ENCODE measurements at regions not wholly inside any gene's neighbourhood (a gene's known extent, or its start where the extent isn't known, plus 50 kb on each side); places are given as distances from the start of the nearest gene placed in this dataset.

DNA sequence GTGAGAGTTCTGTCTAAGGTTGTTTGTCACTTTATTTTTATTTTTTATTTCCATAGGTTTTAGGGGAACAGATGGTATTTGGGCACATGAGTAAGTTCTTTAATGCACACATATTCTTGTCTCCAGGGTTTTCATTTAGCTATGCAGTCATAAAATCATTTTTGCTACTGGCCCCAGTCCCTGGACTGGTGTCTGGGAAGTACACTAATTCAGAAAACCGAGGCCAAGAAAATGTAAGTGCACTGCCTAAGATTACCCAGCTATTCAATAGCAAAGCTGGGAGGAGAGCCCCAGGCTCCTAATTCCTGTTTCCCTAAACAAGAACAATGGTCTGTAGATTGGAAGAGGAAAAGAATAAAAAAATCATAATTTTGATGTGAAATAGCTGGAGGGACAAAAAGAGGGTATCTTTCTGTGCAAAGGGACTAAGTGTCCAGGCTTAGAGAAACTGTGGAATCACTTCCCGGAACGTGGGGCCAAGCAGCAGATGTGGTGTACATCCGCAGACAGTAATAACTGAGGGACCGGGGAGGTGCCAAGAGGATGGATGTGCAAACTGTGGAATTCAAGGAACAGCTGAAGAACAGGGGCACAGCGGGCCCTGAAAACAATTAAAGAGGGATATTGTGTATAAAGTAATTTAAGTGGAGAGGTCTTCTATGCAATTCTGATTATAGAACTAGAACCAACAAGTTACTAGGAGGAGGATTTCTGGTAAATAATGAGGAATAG lies 236.3 kb downstream of the ACKR3 start:
- DNase-seq, result peak; percentile 49

- DNase-seq, result no peak
Measured at GRCh38 chr2:236809716-236810115, 240.1 kb downstream of the ACKR3 start.

- DNase-seq, result no peak
Measured at GRCh38 chr2:236811062-236811656, 241.5 kb downstream of the ACKR3 start.

DNA sequence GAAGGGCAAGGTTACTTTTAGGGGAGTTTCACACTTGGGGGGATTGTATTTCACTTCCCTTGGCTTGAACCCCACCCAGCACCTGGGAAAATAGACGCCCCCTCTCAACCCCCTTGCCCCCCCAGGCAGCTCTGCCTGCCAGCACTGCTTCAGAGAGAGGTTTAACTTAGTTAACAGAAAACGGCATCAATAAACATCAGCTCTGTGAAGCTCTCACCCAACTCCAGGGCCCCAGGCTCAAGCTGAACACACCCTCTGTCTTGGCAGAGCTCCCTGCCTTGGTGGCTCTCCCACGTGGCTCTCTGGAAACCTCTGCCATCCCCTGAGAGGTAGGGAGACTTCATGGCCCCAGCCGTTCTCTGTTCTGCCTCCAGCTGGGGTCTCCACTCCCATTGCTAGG lies 244.1 kb downstream of the ACKR3 start:
- DNase-seq, result no peak

- DNase-seq, result no peak
Measured at GRCh38 chr2:236814593-236814992, 245.0 kb downstream of the ACKR3 start.

DNA sequence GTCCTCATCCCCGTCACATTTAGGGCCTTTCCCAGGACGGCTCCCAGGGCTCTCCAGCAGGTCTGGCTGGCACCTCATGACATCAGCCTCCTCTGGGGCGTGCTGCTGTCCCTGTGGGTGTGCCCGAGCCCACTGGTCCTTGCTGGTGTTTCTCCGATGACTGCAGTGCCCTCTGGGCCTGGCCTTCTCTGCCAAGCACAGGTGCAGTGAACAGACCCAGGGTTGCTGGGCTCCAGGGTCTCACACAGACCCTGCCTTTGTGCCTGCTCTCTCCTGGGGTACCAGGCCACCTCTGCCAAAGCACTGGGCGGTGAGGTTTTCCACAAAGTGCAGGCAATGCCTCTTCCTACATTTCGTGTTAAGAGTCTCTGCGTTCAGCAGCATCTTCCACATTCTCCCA lies 246.1 kb downstream of the ACKR3 start:
- DNase-seq, result no peak

DNA sequence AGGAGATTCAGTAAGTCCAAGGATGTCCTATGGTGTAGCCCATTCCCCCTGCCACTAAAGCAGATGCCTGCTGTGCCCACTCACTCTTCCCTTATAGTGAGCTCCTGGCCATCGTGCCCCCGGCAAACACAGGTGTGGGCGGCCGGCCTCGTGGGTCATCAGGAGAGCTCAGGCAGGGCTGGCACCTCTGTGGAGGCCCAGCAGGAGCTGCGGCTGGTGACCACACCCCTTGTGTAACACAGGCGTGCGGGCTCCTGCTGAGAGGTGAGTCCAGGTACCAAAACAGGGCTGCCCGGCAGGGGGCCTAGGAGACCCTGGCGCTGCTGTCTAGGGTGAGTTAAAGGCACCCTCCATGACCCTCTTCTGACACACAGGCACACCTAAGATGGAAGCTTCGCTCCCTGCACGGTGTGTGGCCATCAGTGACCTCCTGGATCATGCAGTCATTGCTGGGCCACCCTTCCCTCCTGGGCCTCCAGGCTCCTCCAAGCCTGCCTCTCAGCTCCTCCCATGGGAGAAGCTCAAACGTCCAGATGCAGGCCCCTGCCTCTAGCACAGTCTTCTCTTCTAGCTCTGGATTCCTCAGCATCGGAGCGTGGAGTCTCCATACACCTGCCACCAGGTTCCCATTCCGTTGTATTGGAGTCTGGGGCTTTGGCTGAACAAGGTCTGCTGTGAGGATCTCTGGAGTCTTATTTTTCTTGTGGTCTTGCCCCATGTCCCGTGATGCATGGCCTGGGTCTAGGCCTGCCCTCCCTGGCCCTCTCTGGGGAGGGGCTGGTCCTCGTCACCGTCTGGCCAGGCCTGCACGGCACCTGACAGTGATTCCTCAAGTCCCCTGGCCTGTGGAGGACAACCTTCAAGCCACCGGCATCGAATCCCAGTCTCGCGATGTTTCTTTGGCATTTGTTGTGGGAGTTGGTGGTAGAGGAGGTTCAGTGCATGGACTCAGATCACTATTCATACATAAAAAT lies 246.9 kb downstream of the ACKR3 start:
- no peak for DNase-seq

DNA sequence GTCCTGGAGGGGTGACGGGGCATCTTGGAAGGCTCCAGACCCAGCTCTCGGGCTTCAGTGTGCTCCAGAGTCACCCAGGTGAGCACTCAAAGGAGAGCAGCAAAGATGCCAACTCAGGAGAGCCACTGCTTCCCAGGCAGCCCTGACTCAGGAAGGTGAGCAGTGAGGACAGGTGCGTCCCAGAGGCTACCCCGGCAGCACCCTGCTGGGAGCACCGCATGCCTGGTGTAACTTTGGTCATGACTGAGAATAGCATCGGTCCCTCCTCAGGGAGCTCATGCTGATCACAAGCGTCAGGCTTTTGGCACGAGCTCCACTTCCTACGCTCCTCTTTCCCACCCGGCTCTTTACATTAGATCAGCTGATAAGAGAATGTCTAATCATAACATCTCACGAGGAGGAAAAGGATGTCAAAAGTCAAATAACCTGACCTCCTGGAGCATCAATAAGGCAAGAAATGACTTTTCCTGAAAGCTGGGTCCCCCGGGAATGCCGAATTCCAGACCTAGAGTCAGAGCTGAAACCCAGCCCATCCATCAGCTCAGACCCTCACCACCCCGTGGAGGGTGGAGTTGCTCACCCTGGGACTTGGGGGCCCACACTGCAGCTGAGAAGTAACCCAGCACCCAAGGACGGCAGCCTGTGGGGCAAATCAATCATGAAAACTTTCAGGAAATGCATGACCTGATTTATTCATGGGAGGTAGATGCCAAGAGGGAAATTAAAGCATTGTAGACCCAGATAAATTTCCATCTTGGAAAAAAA lies 248.8 kb downstream of the ACKR3 start:
- no peak for DNase-seq

- DNase-seq, result no peak
Measured at GRCh38 chr2:236819275-236820002, 249.8 kb downstream of the ACKR3 start.

DNA sequence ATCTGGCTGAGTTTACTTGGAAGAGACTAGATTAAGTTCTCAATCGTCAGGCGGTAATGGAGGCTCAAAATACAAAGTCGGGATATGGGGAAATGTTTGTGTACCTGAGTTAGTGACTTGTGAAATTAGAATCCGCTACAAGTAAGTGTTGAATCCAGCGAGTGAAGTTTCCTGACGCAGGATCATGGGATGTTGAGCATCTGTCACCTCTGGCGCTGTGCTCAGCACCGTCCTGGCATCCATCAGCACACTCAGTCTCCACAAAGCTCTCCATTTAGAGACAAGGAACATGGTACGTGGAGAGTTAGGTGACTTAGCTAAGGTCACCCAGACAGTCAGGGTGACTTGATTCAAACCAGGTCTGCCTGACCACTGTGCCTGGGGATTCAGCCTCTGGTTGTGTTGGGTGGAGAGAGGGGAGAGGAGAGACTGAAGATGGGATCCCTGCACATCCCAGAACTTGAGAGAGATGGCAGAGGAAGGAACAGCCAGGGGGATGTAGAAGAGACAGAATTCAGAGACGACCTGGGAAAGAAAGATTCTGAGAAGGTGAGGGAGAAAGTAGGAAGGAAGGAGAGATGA lies 251.2 kb downstream of the ACKR3 start:
- DNase-seq, result no peak

- DNase-seq, result no peak
Measured at GRCh38 chr2:236823041-236823629, 253.5 kb downstream of the ACKR3 start.

DNA sequence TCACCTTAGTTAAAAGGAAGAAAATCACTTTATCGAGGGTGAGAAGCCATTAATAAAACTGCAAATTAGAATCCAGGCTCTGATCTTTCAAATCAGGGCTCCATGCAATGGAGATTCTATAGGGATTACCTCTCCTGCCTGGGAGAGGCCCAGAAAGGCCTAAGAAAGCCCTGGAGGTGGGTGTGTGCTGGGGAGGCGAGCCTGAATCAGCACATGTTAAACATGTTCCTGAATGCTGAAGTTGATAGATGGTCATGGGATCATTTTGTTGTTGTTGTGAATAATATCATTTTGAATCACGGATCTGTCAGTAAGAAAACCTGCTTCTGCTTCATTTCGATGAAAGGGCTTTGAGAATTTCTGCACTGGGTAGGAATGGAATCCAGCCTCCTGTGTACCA lies 254.3 kb downstream of the ACKR3 start:
- DNase-seq, result no peak

DNA sequence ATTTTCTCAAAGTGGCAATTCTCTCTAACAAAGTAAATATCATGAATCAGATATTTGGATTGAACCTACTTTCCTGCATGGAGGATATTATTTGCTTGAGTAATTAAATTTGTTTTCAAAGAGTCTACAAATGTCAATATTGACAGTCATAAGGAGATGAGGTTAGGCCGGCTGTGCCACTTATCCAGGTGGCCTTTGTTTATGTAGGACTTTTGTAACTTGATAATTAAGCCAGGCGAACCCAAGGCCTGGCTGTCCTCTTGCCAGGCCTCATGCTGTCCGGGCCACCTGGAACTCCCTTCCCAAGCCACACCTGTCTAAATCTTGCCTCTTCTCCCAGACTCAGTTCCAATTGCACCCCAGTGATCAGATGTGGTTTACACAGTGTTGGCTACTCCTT lies 255.2 kb downstream of the ACKR3 start:
- DNase-seq, result no peak

GRCh38 chr2:236825989-236826510 lies 256.4 kb downstream of the ACKR3 start:
- no peak for DNase-seq

- DNase-seq, result no peak
Measured at GRCh38 chr2:236826606-236827156, 257.1 kb downstream of the ACKR3 start.

- no peak for DNase-seq
Measured at GRCh38 chr2:236827997-236828396, 257.7 kb upstream of the COPS8 start.

- no peak for DNase-seq
Measured at GRCh38 chr2:236828820-236829219, 256.9 kb upstream of the COPS8 start.

- DNase-seq, result no peak
Measured at GRCh38 chr2:236830926-236831325, 254.8 kb upstream of the COPS8 start.

DNA sequence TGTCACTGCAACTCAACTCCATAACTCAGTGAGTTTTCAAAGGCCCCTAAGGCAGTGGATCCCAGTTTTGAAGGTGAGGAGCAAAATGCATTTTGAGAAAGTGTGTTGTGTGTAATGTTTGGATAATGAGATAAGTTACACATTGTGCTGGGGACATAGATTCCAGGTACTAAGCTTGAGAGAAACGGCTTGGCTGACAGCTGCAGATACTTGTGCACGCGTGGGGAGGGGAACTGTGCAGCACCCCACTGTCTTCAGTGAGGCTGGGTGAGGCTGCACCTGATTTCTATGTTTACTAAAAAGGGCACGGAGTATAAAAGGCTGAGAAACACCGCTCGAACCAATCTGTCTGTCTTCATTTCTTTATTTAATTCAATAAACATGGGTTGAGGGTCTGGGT lies 254.0 kb upstream of the COPS8 start:
- no peak for DNase-seq

- DNase-seq, result no peak
Measured at GRCh38 chr2:236833501-236834073, 252.1 kb upstream of the COPS8 start.

Data from NCI-H1694 treated with DMSO at 0.1 percent for 48 hours (cell line).